Chondrocyte (in vitro differentiated cells): ENCODE measurements at regions not wholly inside any gene's neighbourhood (a gene's known extent, or its start where the extent isn't known, plus 50 kb on each side); places are given as distances from the start of the nearest gene placed in this dataset.

ENCODE experiments used
- DNase-seq: peaks from one replicate; pipeline ENCODE4 v3.0.0; 2021; ENCODE audit warnings: mixed read lengths, low spot score
- H3K27ac Mint-ChIP-seq: one replicate; pipeline ENCODE4 v1.8.0; 2021; ENCODE audit warnings: mild to moderate bottlenecking, moderate library complexity, mixed read lengths; ENCODE audit not compliant: unreplicated experiment
- H3K27me3 Mint-ChIP-seq: 2 replicates; pipeline ENCODE4 v1.8.0; 2021; ENCODE audit warnings: low read depth, mixed read lengths
- H3K36me3 Mint-ChIP-seq: 2 replicates; pipeline ENCODE4 v1.8.0; 2021; ENCODE audit warnings: low read depth, mixed read lengths
- H3K4me1 Mint-ChIP-seq: 2 replicates; pipeline ENCODE4 v1.8.0; 2021; ENCODE audit warnings: low read depth, mild to moderate bottlenecking, mixed read lengths
- H3K4me3 Mint-ChIP-seq: one replicate; pipeline ENCODE4 v1.8.0; 2021; ENCODE audit warnings: mild to moderate bottlenecking, moderate library complexity, mixed read lengths; ENCODE audit not compliant: unreplicated experiment
- H3K9me3 Mint-ChIP-seq: 2 replicates; pipeline ENCODE4 v1.8.0; 2021; ENCODE audit warnings: low read depth, mixed read lengths
- TF ChIP-seq, protein P1 (sequence below): fragments of 200-600 bp; sonication (generic); IDR thresholded peaks from 2 replicates; pipeline ENCODE4 v1.5.0; 2021; ENCODE audit warnings: antibody characterized with exemption, mild to moderate bottlenecking, moderate library complexity

DNA sequence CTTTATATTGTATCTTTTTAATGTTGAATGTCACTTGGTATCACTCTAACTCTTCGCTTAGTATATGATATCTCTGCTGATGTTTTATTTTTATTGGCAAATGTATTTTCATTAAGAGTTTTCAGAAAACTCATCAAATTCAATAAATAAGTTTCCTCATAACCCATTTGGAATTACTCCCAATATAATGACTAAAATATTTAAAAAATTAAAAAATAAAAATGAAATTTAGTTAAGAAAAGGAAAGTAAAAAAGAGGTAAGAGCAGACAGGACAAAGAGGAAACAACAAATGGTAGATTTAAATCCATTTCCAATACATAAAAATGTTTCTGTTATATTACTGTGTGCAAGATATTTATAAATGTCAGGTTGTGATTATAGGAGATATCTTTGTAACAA lies 548.9 kb upstream of the SPRY2 start:
- Mint-ChIP-seq H3K4me1 (no peaks in the 10 kb centered on the region), H3K27me3 (no peaks in the 10 kb centered on the region), H3K36me3 (no peaks in the 10 kb centered on the region), H3K27ac (no peak overlapping the region), H3K9me3 (no peaks in the 10 kb centered on the region), H3K4me3 (no peak overlapping the region)
- no peak for DNase-seq
- TF ChIP-seq, protein P1, sequence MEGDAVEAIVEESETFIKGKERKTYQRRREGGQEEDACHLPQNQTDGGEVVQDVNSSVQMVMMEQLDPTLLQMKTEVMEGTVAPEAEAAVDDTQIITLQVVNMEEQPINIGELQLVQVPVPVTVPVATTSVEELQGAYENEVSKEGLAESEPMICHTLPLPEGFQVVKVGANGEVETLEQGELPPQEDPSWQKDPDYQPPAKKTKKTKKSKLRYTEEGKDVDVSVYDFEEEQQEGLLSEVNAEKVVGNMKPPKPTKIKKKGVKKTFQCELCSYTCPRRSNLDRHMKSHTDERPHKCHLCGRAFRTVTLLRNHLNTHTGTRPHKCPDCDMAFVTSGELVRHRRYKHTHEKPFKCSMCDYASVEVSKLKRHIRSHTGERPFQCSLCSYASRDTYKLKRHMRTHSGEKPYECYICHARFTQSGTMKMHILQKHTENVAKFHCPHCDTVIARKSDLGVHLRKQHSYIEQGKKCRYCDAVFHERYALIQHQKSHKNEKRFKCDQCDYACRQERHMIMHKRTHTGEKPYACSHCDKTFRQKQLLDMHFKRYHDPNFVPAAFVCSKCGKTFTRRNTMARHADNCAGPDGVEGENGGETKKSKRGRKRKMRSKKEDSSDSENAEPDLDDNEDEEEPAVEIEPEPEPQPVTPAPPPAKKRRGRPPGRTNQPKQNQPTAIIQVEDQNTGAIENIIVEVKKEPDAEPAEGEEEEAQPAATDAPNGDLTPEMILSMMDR, result no peak

GRCh38 chr13:80888390-80888789 lies 547.5 kb upstream of the SPRY2 start:
- no peak for DNase-seq
- no peaks in the 10 kb centered on the region for H3K9me3 Mint-ChIP-seq
- H3K4me1 Mint-ChIP-seq, result no peaks in the 10 kb centered on the region
- no peaks in the 10 kb centered on the region for H3K27me3 Mint-ChIP-seq
- H3K27ac Mint-ChIP-seq, result no peak overlapping the region
- H3K4me3 Mint-ChIP-seq, result no peak overlapping the region
- H3K36me3 Mint-ChIP-seq, result no peaks in the 10 kb centered on the region
- TF ChIP-seq, protein P1, result no peak

GRCh38 chr13:80884056-80884785 lies 543.3 kb upstream of the SPRY2 start:
- H3K9me3 Mint-ChIP-seq, result no peaks in the 10 kb centered on the region
- H3K27ac Mint-ChIP-seq, result no peak overlapping the region
- H3K4me3 Mint-ChIP-seq, result no peak overlapping the region
- H3K36me3 Mint-ChIP-seq, result no peaks in the 10 kb centered on the region
- H3K27me3 Mint-ChIP-seq, result no peaks in the 10 kb centered on the region
- no peaks in the 10 kb centered on the region for H3K4me1 Mint-ChIP-seq
- TF ChIP-seq, protein P1, result no peak
- no peak for DNase-seq

- no peaks in the 10 kb centered on the region for H3K9me3 Mint-ChIP-seq
- no peak for DNase-seq
- H3K4me1 Mint-ChIP-seq, result no peaks in the 10 kb centered on the region
- TF ChIP-seq, protein P1, result no peak
- H3K27ac Mint-ChIP-seq, result no peak overlapping the region
- no peak overlapping the region for H3K4me3 Mint-ChIP-seq
- no peaks in the 10 kb centered on the region for H3K36me3 Mint-ChIP-seq
- no peaks in the 10 kb centered on the region for H3K27me3 Mint-ChIP-seq
These were observed 542.6 kb upstream of the SPRY2 start for GRCh38 chr13:80883545-80883944.

DNA sequence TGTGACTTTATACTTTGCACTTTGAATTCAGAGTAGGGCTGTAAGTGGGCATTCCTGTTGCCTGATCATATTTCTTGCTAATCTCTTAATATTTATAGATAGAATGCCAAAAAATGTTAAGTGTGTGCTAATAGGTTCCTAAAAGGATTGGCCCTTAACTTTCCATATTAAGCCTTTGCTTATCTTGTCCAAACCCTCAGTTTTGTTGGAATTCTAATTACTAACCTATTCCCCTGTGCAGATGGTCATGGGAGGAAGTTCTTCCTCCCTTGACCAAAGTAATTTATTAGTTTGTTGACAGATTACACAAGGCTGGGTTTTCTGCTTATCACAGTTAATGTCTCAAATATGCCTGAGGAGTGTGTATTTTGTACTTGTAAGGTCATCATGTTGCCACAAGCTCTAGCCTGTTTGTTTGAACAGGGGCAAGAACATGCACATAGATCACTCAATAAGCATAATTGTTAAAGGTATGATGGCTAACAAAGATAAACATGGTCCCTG lies 541.1 kb upstream of the SPRY2 start:
- no peak overlapping the region for H3K4me3 Mint-ChIP-seq
- TF ChIP-seq, protein P1, result no peak
- no peaks in the 10 kb centered on the region for H3K36me3 Mint-ChIP-seq
- no peaks in the 10 kb centered on the region for H3K9me3 Mint-ChIP-seq
- H3K27ac Mint-ChIP-seq, result no peak overlapping the region
- H3K4me1 Mint-ChIP-seq, result peaks cover 11% of the 10 kb centered on the region
- H3K27me3 Mint-ChIP-seq, result no peaks in the 10 kb centered on the region
- no peak for DNase-seq
